A549 (cell line): ENCODE measurements at regions not wholly inside any gene's neighbourhood (a gene's known extent, or its start where the extent isn't known, plus 50 kb on each side); places are given as distances from the start of the nearest gene placed in this dataset.
A peak's percentile ranks its signal among the peaks of the same experiment; 100 is the strongest.

ENCODE experiments used
- ATAC-seq, 2 experiments: fragments of 200-7000 bp in 1 of 2; fragments of >200 bp in 1 of 2; cut with Nextera tagmentation in 1 of 2; cut with Tn5 transposase in 1 of 2; 3 replicates each; pipeline versions ENCODE4 v1.8.0 to v1.9.1; 2018 to 2020; ENCODE audit warnings: mild to moderate bottlenecking in 1 of 2, moderate library complexity in 1 of 2
- CTCF ChIA-PET: fragments of 300-600 bp; sonication (Branson Sonifier 250); formaldehyde crosslinking; extraction: SDS; loops from one replicate; lab custom pipeline; 2021; ENCODE audit warnings: antibody characterized with exemption, inconsistent platforms; lab: Yijun Ruan, JAX
- POLR2A ChIA-PET: fragments of 350-600 bp; formaldehyde crosslinking; extraction: SDS; loops from one replicate; lab custom pipeline; 2021; ENCODE audit warnings: antibody characterized with exemption, inconsistent platforms; lab: Yijun Ruan, JAX
- DNase-seq, 2 experiments: peaks; one replicate each; pipeline versions ENCODE4 v3.0.0 to v3.0.0-alpha.2; 2011 to 2016; ENCODE audit warnings: low read depth in 1 of 2, low spot score in 1 of 2
- FAIRE-seq: peaks from 2 replicates; lab custom pipeline; 2011; peaks lifted over from hg19 to GRCh38; lab: Jason Lieb, UNC
- H3K27ac ChIP-seq, 2 experiments: fragments of >200 bp; sonication (Bioruptor Twin); formaldehyde crosslinking; 3 replicates each; pipeline ENCODE4 v1.5.1; 2016 to 2017
- H3K4me1 ChIP-seq: fragments of >200 bp; sonication (Bioruptor Twin); formaldehyde crosslinking; 3 replicates; pipeline ENCODE4 v1.6.1; 2016
- H3K4me2 ChIP-seq: fragments of >200 bp; sonication (Bioruptor Twin); formaldehyde crosslinking; 3 replicates; pipeline ENCODE4 v1.6.1; 2016
- H3K4me3 ChIP-seq: fragments of >200 bp; sonication (Bioruptor Twin); formaldehyde crosslinking; 3 replicates; pipeline ENCODE4 v1.5.1; 2016
- H3K9me3 ChIP-seq: fragments of >200 bp; sonication (Bioruptor Twin); formaldehyde crosslinking; 3 replicates; pipeline ENCODE4 v1.6.1; 2016
- CEBPB ChIP-seq, 2 experiments: fragments of >200 bp in 1 of 2; sonication (Bioruptor Twin) in 1 of 2; formaldehyde crosslinking in 1 of 2; IDR thresholded peaks; 2 replicates each; pipeline ENCODE4 v1.6.1; 2012 to 2016
- FOSL2 ChIP-seq, 2 experiments: fragments of 450-650 bp in 1 of 2; fragments of >200 bp in 1 of 2; sonication (Bioruptor Twin) in 1 of 2; formaldehyde crosslinking; IDR thresholded peaks; 2 replicates each; pipeline versions ENCODE4 v1.5.0 to v1.6.1; 2016 to 2020; ENCODE audit warnings: mild to moderate bottlenecking in 1 of 2, moderate library complexity in 1 of 2
- GATA3 ChIP-seq: IDR thresholded peaks from 2 replicates; pipeline ENCODE4 v1.6.1; 2012; ENCODE audit warnings: borderline replicate concordance
- HDAC2 ChIP-seq: fragments of 200-600 bp; sonication (generic); IDR thresholded peaks from 2 replicates; pipeline ENCODE4 v1.6.1; 2016
- HEYL ChIP-seq: fragments of 250-450 bp; sonication (Bioruptor Pico); IDR thresholded peaks from 2 replicates; pipeline ENCODE4 v1.8.0; 2021; ENCODE audit warnings: mild to moderate bottlenecking, moderate library complexity
- HOXB13 ChIP-seq: fragments of 250-450 bp; sonication (Bioruptor Pico); IDR thresholded peaks from 2 replicates; pipeline ENCODE4 v1.5.0; 2020; ENCODE audit warnings: low read depth, mild to moderate bottlenecking, moderate library complexity
- HOXB5 ChIP-seq: fragments of 250-450 bp; sonication (Bioruptor Pico); IDR thresholded peaks from 2 replicates; pipeline ENCODE4 v1.5.0; 2020; ENCODE audit warnings: mild to moderate bottlenecking, moderate library complexity
- JUNB ChIP-seq: fragments of >200 bp; sonication (Bioruptor Twin); formaldehyde crosslinking; IDR thresholded peaks from 2 replicates; pipeline ENCODE4 v1.6.1; 2016
- KDM5A ChIP-seq: fragments of 200-600 bp; sonication (generic); IDR thresholded peaks from 2 replicates; pipeline ENCODE4 v1.6.1; 2016; ENCODE audit warnings: antibody characterized with exemption, mild to moderate bottlenecking
- MAFK ChIP-seq: fragments of 450-650 bp; IDR thresholded peaks from 2 replicates; pipeline ENCODE4 v1.6.1; 2014; ENCODE audit not compliant: partially characterized antibody
- PBX3 ChIP-seq: IDR thresholded peaks from 2 replicates; pipeline ENCODE4 v1.6.1; 2012
- POLR2A ChIP-seq: IDR thresholded peaks from 2 replicates; pipeline ENCODE4 v1.6.1; 2012; ENCODE audit warnings: mild to moderate bottlenecking, low read length
- POLR2AphosphoS2 ChIP-seq: conservative IDR thresholded peaks from 2 replicates; pipeline ENCODE4 v1.6.1; 2012; ENCODE audit warnings: low read length, improper control_type of control experiment, inconsistent platforms
- RAD21 ChIP-seq, 2 experiments: fragments of >200 bp in 1 of 2; sonication (Bioruptor Twin) in 1 of 2; formaldehyde crosslinking in 1 of 2; IDR thresholded peaks in 1 of 2; conservative IDR thresholded peaks in 1 of 2; 2 replicates in 1 of 2; 3 replicates in 1 of 2; pipeline ENCODE4 v1.6.1; 2012 to 2018; ENCODE audit warnings: inconsistent platforms in 1 of 2
- RARB ChIP-seq: fragments of 250-450 bp; sonication (Bioruptor Pico); IDR thresholded peaks from 2 replicates; pipeline ENCODE4 v1.8.0; 2021; ENCODE audit warnings: mild to moderate bottlenecking, moderate library complexity
- REST ChIP-seq: fragments of 200-600 bp; sonication (generic); IDR thresholded peaks from 2 replicates; pipeline ENCODE4 v1.6.1; 2016; ENCODE audit warnings: antibody characterized with exemption, mild to moderate bottlenecking, moderate library complexity
- RFX5 ChIP-seq: fragments of 450-650 bp; IDR thresholded peaks from 2 replicates; pipeline ENCODE4 v1.7.1; 2014; ENCODE audit warnings: antibody characterized with exemption, mild to moderate bottlenecking, moderate library complexity
- TFCP2L1 ChIP-seq: fragments of 250-450 bp; sonication (Bioruptor Pico); IDR thresholded peaks from 2 replicates; pipeline ENCODE4 v1.5.0; 2021; ENCODE audit warnings: mild to moderate bottlenecking
- TP53 ChIP-seq: fragments of 250-450 bp; sonication (Bioruptor Pico); IDR thresholded peaks from 2 replicates; pipeline ENCODE4 v1.5.0; 2021; ENCODE audit warnings: mild to moderate bottlenecking, moderate library complexity
- ZSCAN20 ChIP-seq: fragments of 250-450 bp; sonication (Bioruptor Pico); IDR thresholded peaks from 2 replicates; pipeline ENCODE4 v1.8.0; 2022; ENCODE audit warnings: mild to moderate bottlenecking, moderate library complexity
- WGBS: methylation state at CpG from one replicate; pipeline ENCODE4 v1.1.6; 2017; ENCODE audit errors: missing lambda C conversion rate; 5-methylcytosine and 5-hydroxymethylcytosine counted together
- TF ChIP-seq, protein P1 (sequence below): IDR thresholded peaks from 2 replicates; pipeline ENCODE4 v1.6.1; 2012

GRCh38 chr17:5763595-5764306 is 179.4 kb upstream of the NLRP1 start:
- peak; percentile 50 for TF ChIP-seq MAFK
- no peak for TF ChIP-seq POLR2AphosphoS2
- 16% methylated on average over 14 of the region's 14 CpGs for WGBS
- POLR2A ChIA-PET: no interaction called here
- H3K4me1 ChIP-seq: no peaks in the 10 kb centered on the region
- no peak for FAIRE-seq
- no peak for DNase-seq
- no peak overlapping the region for H3K27ac ChIP-seq
- ATAC-seq: no peak
- CTCF ChIA-PET: interaction anchor here (1.2 kb wide), 2 partner anchors 10 to 649 kb away, joined by 3 read pairs; no protein-coding TSS in a partner anchor
- H3K4me3 ChIP-seq: no peak overlapping the region
- H3K9me3 ChIP-seq: no peaks in the 10 kb centered on the region
- H3K4me2 ChIP-seq: no peak overlapping the region

- DNase-seq (no peak), FAIRE-seq (no peak), ATAC-seq (no peak)
- no peak overlapping the region for H3K4me2 ChIP-seq
- CTCF ChIA-PET: no interaction called here
- 33% methylated on average over 13 of the region's 13 CpGs for WGBS
- no peak overlapping the region for H3K4me3 ChIP-seq
- H3K9me3 ChIP-seq: no peaks in the 10 kb centered on the region
- POLR2A ChIA-PET: no interaction called here
- no peak overlapping the region for H3K27ac ChIP-seq
- H3K4me1 ChIP-seq: no peaks in the 10 kb centered on the region
- TF ChIP-seq TFCP2L1: no peak
- TF ChIP-seq HOXB5: no peak
- TF ChIP-seq CEBPB (IDR thresholded peaks at IDR 0.05): no peak
- TF ChIP-seq HOXB13: no peak
- TF ChIP-seq, protein P1, sequence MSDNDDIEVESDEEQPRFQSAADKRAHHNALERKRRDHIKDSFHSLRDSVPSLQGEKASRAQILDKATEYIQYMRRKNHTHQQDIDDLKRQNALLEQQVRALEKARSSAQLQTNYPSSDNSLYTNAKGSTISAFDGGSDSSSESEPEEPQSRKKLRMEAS: no peak
- no peak for TF ChIP-seq GATA3
- no peak for TF ChIP-seq TP53 (CRISPR knock-in tag)
- no peak for TF ChIP-seq KDM5A
- TF ChIP-seq ZSCAN20 (CRISPR knock-in tag): no peak
- TF ChIP-seq RAD21 (conservative IDR thresholded peaks at IDR 0.05 in 1 of 2, IDR thresholded peaks at IDR 0.05 in 1 of 2): no peak
- TF ChIP-seq REST: no peak
- TF ChIP-seq FOSL2 (IDR thresholded peaks at IDR 0.05): no peak
- no peak for TF ChIP-seq FOSL2 (CRISPR knock-in tag; IDR thresholded peaks at IDR 0.05)
- no peak for TF ChIP-seq JUNB
- TF ChIP-seq RARB: no peak
- no peak for TF ChIP-seq HEYL (CRISPR knock-in tag)
- TF ChIP-seq POLR2A: no peak
- no peak for TF ChIP-seq RFX5
- no peak for TF ChIP-seq PBX3
- TF ChIP-seq HDAC2: no peak
- TF ChIP-seq, all 56 proteins: peak for 0
Measured at GRCh38 chr17:5769593-5770354, 185.5 kb upstream of the NLRP1 start.
